K562 (cell line): ENCODE measurements at regions not wholly inside any gene's neighbourhood (a gene's known extent, or its start where the extent isn't known, plus 50 kb on each side); places are given as distances from the start of the nearest gene placed in this dataset.

Source experiments
- CBX5 ChIP-seq: IDR thresholded peaks from 2 replicates; pipeline ENCODE4 v1.6.1; 2014; ENCODE audit warnings: low read depth, borderline replicate concordance
- MYBL2 ChIP-seq, 2 experiments: fragments of 450-650 bp in 1 of 2; sonication (generic) in 1 of 2; formaldehyde crosslinking in 1 of 2; IDR thresholded peaks; 2 replicates each; pipeline versions ENCODE4 v1.6.1 to v1.8.1; 2017 to 2022; ENCODE audit warnings: borderline replicate concordance in 1 of 2, inconsistent platforms in 1 of 2, low read depth in 1 of 2, mild to moderate bottlenecking in 1 of 2, missing genetic modification reagents in 1 of 2, moderate library complexity in 1 of 2
- SIN3B ChIP-seq: fragments of 450-650 bp; IDR thresholded peaks from 2 replicates; pipeline ENCODE4 v1.6.1; 2017; ENCODE audit warnings: low read depth, mild to moderate bottlenecking, moderate library complexity
- TF ChIP-seq, protein P1 (sequence below), 3 experiments: IDR thresholded peaks in 2 of 3; conservative IDR thresholded peaks in 1 of 3; 2 replicates each; pipeline ENCODE4 v1.5.1; 2011 to 2012; ENCODE audit warnings: low read length in 3 of 3, mild to moderate bottlenecking in 3 of 3, control low read depth in 2 of 3, improper control_type of control experiment in 1 of 3, inconsistent platforms in 1 of 3, low read depth in 1 of 3, mixed read lengths in 1 of 3, moderate library complexity in 1 of 3; ENCODE audit not compliant: insufficient read depth in 2 of 3

DNA sequence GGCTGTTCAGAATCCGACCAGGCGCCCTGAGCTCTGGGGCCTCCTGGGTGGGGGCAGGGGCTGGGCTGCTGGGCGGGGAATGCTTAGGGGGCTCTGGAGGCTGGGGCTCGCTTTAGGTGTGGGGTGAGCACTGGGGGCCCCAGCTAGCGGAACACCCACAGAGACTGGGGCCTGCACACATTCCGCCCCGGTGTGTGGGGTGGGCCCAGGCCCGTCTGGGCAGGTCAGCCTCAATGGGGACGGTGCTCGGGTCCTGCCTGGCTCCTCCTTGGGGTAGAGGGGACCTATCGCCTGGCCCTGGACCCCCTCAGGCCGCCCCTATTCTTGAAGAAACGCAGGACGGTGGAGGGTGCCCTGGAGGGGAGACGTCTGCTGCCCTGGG lies 364.8 kb downstream of the TMEM121 start:
- TF ChIP-seq CBX5 (no peak), SIN3B (no peak), MYBL2 (IDR thresholded peaks at IDR 0.05; ENCODE audit: low read depth) (no peak), MYBL2 (CRISPR knock-in tag; IDR thresholded peaks at IDR 0.05; ENCODE audit: borderline replicate concordance) (no peak)
- TF ChIP-seq, protein P1, sequence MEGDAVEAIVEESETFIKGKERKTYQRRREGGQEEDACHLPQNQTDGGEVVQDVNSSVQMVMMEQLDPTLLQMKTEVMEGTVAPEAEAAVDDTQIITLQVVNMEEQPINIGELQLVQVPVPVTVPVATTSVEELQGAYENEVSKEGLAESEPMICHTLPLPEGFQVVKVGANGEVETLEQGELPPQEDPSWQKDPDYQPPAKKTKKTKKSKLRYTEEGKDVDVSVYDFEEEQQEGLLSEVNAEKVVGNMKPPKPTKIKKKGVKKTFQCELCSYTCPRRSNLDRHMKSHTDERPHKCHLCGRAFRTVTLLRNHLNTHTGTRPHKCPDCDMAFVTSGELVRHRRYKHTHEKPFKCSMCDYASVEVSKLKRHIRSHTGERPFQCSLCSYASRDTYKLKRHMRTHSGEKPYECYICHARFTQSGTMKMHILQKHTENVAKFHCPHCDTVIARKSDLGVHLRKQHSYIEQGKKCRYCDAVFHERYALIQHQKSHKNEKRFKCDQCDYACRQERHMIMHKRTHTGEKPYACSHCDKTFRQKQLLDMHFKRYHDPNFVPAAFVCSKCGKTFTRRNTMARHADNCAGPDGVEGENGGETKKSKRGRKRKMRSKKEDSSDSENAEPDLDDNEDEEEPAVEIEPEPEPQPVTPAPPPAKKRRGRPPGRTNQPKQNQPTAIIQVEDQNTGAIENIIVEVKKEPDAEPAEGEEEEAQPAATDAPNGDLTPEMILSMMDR (IDR thresholded peaks at IDR 0.05 in 2 of 3, conservative IDR thresholded peaks at IDR 0.05 in 1 of 3; ENCODE audit: insufficient read depth in 2 of 3, low read depth in 1 of 3, low read length in 3 of 3) = no peak
